Esophagus squamous epithelium (tissue), 4 donors: ENCODE measurements at regions not wholly inside any gene's neighbourhood (a gene's known extent, or its start where the extent isn't known, plus 50 kb on each side); places are given as distances from the start of the nearest gene placed in this dataset.

Experiments
- POLR2A ChIP-seq, 4 donors: fragments of 450-650 bp; IDR thresholded peaks; one replicate each; pipeline ENCODE4 v1.6.1; 2017; ENCODE audit warnings: antibody characterized with exemption in 4 of 4, mild to moderate bottlenecking in 4 of 4, moderate library complexity in 3 of 4
- TF ChIP-seq, protein P1 (sequence below), 6 experiments: fragments of 450-650 bp in 4 of 6; fragments of 200-600 bp in 2 of 6; sonication (generic) in 2 of 6; IDR thresholded peaks; one replicate each; pipeline ENCODE4 v1.5.1; 2016 to 2019; ENCODE audit warnings: antibody characterized with exemption in 6 of 6, mild to moderate bottlenecking in 4 of 6, moderate library complexity in 4 of 6

DNA sequence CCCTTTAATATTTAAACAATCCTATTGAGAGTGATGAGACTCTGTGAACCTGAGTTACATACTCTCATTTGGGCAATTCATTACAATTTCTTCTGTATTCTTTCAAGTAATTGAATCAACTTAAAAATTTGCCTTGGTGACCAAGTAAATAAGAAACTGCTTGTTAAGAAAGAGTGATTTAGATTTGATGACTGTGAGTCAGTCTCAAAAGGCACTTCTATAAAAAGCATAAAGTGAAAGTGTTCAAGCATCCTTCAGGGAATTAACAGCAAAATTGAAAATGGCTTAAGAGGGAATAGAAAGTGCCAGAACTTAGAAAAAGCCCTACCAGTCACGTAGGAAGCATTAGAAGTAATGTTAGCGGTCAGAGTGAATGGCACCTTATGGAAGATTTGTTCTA, 654.7 kb downstream of the EPM2A start:
- TF ChIP-seq, protein P1, sequence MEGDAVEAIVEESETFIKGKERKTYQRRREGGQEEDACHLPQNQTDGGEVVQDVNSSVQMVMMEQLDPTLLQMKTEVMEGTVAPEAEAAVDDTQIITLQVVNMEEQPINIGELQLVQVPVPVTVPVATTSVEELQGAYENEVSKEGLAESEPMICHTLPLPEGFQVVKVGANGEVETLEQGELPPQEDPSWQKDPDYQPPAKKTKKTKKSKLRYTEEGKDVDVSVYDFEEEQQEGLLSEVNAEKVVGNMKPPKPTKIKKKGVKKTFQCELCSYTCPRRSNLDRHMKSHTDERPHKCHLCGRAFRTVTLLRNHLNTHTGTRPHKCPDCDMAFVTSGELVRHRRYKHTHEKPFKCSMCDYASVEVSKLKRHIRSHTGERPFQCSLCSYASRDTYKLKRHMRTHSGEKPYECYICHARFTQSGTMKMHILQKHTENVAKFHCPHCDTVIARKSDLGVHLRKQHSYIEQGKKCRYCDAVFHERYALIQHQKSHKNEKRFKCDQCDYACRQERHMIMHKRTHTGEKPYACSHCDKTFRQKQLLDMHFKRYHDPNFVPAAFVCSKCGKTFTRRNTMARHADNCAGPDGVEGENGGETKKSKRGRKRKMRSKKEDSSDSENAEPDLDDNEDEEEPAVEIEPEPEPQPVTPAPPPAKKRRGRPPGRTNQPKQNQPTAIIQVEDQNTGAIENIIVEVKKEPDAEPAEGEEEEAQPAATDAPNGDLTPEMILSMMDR (IDR thresholded peaks at IDR 0.05), result no peak
- TF ChIP-seq POLR2A (IDR thresholded peaks at IDR 0.05), result no peak
